MG63 (cell line): ENCODE measurements at regions not wholly inside any gene's neighbourhood (a gene's known extent, or its start where the extent isn't known, plus 50 kb on each side); places are given as distances from the start of the nearest gene placed in this dataset.

Experiments used
- DNase-seq: peaks from one replicate; pipeline ENCODE4 v3.0.0-alpha.2; 2020
- H3K27me3 ChIP-seq: fragments of 250-450 bp; sonication (Bioruptor Pico); 2 replicates; pipeline ENCODE4 v1.5.1; 2020; ENCODE audit warnings: mild to moderate bottlenecking, moderate library complexity
- H3K36me3 ChIP-seq: fragments of 250-450 bp; sonication (Bioruptor Pico); 2 replicates; pipeline ENCODE4 v1.5.1; 2020; ENCODE audit warnings: mild to moderate bottlenecking, moderate library complexity
- H3K4me3 ChIP-seq: fragments of 250-450 bp; sonication (Bioruptor Pico); 2 replicates; pipeline ENCODE4 v1.5.1; 2020; ENCODE audit warnings: mild to moderate bottlenecking, moderate library complexity
- H3K9me3 ChIP-seq: fragments of 250-450 bp; sonication (Bioruptor Pico); 2 replicates; pipeline ENCODE4 v1.5.1; 2020; ENCODE audit warnings: mild to moderate bottlenecking, moderate library complexity

DNA sequence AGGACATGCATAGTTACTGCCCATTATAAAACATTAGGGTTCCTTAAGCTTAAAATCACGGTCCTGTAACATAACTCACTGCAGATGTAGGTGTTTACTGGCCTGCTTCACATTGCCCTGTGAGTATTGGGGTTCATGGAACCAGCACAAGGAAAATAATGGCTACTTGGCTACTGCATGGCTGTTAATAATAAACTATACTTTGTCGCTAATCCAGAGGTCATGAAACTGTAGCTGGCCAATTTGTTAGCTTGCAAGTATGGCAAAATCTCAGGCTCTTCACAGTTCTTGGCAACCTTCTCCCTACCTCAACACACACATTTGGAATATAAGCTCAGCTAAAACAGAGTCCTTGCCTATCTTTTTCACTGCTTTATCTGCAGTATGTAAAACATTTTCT is 274.0 kb upstream of the NR5A2 start:
- Histone ChIP-seq H3K36me3 (no peaks in the 10 kb centered on the region), H3K9me3 (peaks cover 3% of the 10 kb centered on the region; the same call in 1 of the 2 replicates), H3K27me3 (no peaks in the 10 kb centered on the region), H3K4me3 (no peak overlapping the region)
- no peak for DNase-seq

DNA sequence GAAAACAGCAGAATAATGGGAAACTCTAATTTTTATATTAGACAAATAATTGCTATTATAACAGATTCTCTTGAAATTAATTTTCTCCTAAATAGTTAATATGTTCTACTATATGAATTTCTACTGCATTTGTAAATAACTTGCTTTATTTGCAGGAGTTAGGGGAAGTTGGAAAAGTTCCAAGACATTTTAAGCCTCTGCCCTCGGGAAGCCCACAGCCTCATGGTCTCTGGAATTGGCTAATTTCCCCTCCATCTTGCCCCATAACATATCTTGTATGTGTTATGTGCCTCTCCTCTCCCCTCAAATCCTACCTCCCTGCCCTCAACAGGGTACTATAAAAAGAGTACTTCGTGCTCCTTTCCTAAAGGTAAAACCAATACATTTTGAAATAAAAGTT is 271.4 kb upstream of the NR5A2 start:
- Histone ChIP-seq H3K9me3 (peaks cover 3% of the 10 kb centered on the region; the same call in 1 of the 2 replicates), H3K36me3 (no peaks in the 10 kb centered on the region), H3K27me3 (no peaks in the 10 kb centered on the region), H3K4me3 (no peak overlapping the region)
- no peak for DNase-seq

DNA sequence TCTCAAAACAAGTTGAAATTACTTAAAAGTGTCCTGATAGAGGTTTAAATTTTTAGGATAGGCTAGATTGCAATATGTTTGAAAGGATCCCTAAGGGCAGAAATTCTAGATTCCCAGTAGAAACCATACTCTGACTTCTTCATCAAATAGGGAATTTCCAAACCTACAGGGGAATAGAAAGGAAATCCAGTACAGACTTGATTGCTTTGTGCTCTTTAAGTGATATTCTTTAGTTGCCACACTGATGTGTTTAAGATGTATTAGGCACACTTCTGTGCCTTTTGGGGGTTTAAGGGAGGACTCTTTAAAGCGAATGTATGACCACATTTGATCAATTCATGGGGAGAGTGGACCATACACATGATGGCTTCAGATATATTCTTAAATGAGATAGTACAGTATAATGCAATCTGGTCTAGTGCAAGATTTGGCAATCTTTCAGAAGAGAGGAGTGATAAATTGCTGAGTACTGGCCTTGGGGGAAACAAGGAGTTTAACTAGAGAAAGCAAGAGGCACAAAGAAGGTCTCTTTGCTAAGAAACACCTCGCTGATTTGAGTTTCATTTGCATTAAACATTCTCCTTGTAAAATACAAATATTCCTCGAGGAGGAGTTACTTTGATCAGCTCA is 268.8 kb upstream of the NR5A2 start:
- Histone ChIP-seq H3K27me3 (no peaks in the 10 kb centered on the region), H3K36me3 (no peaks in the 10 kb centered on the region), H3K9me3 (peaks cover 4% of the 10 kb centered on the region; the same call in 1 of the 2 replicates), H3K4me3 (no peak overlapping the region)
- DNase-seq, result no peak

DNA sequence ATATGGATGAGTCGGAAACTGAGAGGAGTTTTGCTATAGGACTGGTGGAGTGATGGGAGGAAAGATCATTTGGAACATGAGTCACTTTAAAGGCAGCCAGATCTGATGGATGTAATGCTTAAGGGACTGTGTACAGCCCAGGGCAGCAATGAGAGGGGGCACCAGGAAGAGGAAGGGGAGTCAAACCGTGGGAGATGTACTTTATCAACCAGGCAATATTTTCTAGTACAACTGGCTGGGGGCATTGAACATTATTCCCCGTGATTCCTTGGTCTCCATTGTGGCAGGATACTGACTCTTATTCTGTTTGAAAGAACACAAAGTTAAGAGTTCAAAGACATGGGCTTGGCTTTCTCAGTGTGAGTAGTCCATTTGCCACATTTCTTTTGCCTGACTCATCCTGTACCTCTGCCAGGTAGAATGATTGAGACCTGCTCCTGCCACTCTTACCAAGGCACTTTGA is 268.2 kb upstream of the NR5A2 start:
- Histone ChIP-seq H3K27me3 (no peaks in the 10 kb centered on the region), H3K36me3 (no peaks in the 10 kb centered on the region), H3K9me3 (peaks cover 5% of the 10 kb centered on the region; the same call in 1 of the 2 replicates), H3K4me3 (no peak overlapping the region)
- peak; percentile 56 for DNase-seq

DNA sequence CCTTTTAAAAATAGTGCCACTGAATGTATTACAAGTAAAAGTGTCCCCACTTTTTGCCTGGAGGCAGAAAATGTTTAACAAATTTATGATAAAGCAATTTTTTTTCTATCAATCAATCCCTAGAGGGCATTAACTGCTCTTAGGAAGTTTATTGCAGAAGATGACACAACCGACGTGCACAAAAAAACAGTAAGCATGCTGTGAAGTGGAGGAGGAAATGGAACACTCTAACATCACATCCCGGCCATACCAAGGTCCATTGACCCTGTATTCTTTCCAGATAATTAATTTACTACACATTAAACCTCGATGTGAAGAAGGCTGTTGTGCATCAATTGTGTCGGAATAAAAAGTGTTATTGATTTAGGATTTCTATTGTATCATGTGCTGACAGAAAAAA is 264.9 kb upstream of the NR5A2 start:
- DNase-seq, result no peak
- Histone ChIP-seq H3K27me3 (no peaks in the 10 kb centered on the region), H3K9me3 (peaks cover 14% of the 10 kb centered on the region), H3K4me3 (no peak overlapping the region), H3K36me3 (no peaks in the 10 kb centered on the region)

DNA sequence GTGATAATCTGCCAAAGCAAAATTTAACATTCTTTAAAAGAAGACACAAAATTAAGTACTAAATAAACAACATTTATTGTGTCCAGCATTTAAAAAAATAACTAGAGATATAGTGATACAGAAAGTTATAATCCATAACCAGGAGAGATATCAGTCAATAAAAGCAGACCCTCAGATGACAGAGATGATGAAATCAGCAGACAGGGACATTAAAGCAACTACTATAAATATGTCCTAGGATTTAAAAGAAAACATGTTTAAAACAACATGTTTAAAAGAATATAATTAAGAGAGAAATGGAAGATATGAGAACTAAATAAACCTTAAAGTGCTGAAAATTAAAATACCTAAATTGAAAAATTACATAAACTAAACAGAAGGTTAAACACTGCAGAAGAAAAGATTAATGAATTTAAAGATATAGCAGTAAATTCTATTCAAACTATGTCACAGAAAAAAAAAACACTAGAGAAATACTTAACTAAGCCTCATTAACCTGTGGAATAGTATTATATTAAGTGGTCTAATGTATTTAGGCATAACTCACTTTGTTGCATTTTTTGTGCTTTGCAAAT is 261.2 kb upstream of the NR5A2 start:
- peaks cover 19% of the 10 kb centered on the region for H3K9me3 ChIP-seq
- H3K27me3 ChIP-seq, result no peaks in the 10 kb centered on the region
- no peaks in the 10 kb centered on the region for H3K36me3 ChIP-seq
- no peak for DNase-seq
- H3K4me3 ChIP-seq, result no peak overlapping the region

DNA sequence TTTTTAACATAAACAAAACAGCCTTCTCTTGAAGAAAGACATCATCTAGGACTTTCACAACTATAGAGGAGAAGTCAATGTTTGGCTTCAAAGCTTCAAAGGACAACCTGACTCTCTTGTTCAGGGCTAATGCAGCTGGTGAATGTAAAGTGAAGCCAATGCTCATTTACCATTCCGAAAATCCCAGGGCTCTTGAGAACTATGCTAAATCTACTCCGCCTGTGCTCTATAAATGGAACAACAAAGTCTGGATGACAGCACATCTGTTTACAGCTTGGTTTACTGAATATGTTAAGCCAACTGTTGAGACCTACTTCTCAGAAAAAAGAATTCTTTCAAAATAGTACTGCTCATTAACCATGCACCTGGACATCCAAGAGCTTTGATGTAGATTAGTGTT is 259.8 kb upstream of the NR5A2 start:
- Histone ChIP-seq H3K36me3 (no peaks in the 10 kb centered on the region), H3K27me3 (no peaks in the 10 kb centered on the region), H3K9me3 (peaks cover 19% of the 10 kb centered on the region), H3K4me3 (no peak overlapping the region)
- DNase-seq, result no peak

DNA sequence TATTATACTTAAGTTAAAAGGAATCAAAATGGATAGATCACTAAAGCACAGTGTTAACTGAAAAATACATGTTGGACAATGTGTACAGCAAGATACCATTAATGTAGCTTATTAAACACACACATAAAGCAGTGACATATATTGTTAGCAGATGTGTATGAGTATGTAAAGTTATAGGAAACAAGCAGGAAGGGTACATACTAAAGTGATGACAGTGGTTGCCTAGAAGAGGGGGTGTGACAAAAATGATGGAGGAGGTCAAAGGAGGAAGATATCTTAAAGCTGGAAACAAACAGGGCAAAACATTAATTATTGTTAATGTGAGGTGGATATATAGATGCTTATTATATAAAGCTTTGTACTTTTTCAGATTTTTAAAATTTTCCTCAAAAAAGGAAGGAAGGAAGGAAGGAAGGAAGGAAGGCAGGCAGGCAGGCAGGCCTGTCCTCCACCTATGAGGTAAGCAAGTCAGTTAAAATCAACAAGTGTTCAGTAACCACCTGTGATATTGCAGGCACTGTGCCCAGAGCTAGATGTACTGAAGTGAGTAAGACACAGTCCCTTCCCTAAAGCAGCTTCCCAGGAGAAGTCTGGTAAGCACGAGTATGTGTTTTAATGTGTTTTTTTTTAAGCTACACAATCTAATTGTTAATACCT is 252.9 kb upstream of the NR5A2 start:
- Histone ChIP-seq H3K4me3 (no peak overlapping the region), H3K27me3 (no peaks in the 10 kb centered on the region), H3K9me3 (no peaks in the 10 kb centered on the region), H3K36me3 (no peaks in the 10 kb centered on the region)
- peak; percentile 6 for DNase-seq

DNA sequence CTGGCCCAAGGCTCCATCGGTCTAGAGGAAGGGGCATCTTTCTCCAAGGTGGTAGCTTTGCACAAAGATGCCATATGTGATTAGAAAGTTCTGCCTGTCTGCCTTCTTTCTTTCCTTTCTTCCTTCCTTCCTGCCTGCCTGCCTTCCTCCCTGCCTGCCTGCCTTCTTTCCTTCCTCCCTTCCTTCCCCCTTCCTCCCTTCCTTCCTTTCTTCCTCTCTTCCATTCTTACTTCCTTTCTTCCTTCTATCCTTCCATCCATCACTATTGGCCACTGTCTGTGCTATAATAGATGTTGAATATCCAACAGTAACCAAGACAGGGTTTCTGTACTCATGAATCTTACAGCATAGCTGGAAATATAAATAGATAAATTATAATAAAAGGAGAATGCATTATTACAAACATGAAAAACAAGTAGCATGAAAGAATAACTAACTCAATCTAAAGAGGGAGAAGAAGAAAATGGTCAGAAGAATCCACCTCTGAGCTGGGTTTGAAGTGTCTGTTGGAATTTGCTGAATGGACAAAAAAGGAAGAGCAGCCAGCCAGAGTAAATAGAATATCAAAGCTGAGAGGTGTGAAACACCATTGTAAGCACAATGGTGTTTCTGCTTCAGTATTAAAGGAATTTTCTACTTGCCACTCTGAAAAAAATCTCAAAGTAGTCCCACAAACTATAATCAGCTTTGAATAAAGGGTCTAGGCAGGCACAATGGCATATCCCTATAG is 250.6 kb upstream of the NR5A2 start:
- Histone ChIP-seq H3K4me3 (no peak overlapping the region), H3K36me3 (no peaks in the 10 kb centered on the region), H3K27me3 (no peaks in the 10 kb centered on the region), H3K9me3 (no peaks in the 10 kb centered on the region)
- no peak for DNase-seq

DNA sequence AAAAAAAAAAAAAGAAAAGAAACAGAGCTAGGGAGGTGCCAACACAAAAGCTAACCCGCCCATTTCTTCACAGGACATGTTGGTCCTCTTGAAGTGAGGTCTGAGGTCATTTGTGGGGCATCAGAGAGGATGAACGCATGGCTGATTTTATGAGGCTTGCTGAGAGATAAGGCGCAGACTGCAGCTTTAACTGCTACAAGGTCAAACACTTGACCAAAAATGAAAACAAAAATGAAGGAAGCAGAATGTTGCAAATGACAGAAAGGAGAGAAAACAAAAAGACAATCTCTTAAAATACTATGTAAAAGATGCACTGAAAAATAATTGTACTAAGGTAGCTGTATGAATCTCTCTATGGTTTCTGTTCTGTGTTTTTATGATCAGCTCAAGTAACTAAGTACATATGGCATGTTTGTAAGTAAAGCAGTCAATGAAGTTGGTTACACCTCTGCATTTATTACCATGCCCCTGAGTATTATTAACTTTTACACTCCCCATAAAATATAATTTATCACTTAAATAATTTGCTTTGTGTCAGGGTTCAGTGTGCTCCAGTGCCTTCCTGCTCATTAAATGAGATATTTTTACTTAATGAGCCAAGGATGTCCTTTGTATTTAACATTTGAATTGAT is 249.1 kb upstream of the NR5A2 start:
- Histone ChIP-seq H3K9me3 (no peaks in the 10 kb centered on the region), H3K27me3 (no peaks in the 10 kb centered on the region), H3K4me3 (no peak overlapping the region), H3K36me3 (no peaks in the 10 kb centered on the region)
- DNase-seq, result peak; percentile 16

DNA sequence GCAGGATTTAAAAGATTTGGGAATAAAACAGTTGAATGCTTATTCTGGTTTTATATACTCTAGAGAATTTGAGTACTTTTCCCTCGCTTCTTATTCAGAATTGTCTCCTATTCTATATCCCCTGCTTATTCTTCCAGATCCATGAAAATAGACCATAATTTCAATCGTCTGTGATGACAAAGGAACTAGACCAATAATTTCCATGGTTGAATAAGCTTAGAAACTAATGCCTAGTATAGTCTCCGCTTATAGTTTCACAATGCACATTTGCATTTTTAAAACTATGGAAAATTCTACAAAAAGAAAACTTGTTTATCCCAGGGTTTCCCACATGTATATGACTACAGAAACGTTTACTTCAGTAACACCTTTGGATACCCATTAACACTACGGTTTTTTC is 247.4 kb upstream of the NR5A2 start:
- H3K27me3 ChIP-seq, result no peaks in the 10 kb centered on the region
- no peaks in the 10 kb centered on the region for H3K9me3 ChIP-seq
- no peak overlapping the region for H3K4me3 ChIP-seq
- H3K36me3 ChIP-seq, result no peaks in the 10 kb centered on the region
- no peak for DNase-seq

DNA sequence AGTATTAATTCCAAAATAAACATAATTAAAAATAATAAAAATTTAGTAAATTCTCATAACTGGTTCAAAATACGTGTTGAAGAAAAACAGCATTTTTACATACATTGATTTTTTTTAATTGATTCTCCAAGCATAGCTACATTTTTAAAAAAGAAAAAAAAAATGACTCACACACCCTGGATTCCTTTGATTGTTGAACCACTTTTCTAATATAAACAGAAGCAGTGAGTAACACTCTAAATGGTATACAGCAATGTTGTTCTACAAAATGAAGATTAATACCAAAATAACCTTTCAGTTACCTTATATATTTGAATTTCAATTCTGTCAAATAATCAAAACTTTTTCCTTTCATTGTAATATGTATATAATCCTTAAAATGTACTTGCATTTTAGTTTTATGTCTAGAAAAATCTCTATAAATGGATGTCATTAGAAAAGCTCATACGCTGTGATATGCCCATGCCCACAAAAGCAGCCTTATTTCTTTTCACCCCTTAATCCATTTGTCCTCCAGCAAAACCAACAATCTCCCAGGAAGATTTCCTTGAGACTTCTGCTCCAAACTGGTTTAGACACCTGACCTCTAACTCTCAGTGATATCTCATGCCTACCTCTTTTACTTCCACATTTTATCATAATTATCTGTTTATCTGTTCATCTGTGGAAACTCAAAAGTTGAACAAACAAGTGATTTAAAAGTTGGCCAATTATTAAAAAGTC is 246.4 kb upstream of the NR5A2 start:
- no peaks in the 10 kb centered on the region for H3K36me3 ChIP-seq
- H3K9me3 ChIP-seq, result no peaks in the 10 kb centered on the region
- H3K4me3 ChIP-seq, result no peak overlapping the region
- no peak for DNase-seq
- no peaks in the 10 kb centered on the region for H3K27me3 ChIP-seq

DNA sequence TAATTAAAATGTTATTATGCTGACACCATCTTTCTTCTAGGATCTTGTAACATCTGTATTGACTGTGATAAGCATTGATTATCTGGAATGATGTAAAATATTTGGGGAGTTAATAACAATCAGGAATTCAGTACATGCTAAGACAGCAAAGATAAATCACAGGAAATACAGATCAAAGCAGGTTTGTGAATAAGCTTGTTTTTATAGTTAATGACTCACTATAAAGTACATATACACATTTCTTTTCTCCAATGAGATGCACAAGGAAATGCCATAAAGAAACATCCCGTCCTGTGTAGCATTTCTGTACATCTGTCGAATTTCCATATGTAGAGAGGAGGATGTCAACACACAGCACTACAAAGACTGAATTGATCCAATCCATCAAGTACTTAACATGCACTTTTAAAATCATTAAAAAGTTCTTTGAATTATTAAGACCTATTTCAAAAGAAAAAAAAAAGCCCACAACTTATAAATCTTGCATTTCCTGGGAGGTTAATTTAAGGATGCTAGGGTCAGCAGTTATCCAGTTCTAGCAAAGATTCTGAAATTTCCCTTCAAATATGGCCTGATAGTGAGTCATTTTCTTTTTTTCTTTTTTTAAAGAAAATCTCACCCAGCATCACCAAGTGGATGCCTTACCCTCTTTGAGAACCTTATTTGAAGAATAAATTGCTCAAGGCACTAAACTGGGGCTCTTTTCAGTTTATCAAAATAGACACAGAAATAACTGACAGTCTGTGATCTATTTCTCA is 243.2 kb upstream of the NR5A2 start:
- no peak for DNase-seq
- Histone ChIP-seq H3K27me3 (no peaks in the 10 kb centered on the region), H3K36me3 (no peaks in the 10 kb centered on the region), H3K4me3 (no peak overlapping the region), H3K9me3 (no peaks in the 10 kb centered on the region)

DNA sequence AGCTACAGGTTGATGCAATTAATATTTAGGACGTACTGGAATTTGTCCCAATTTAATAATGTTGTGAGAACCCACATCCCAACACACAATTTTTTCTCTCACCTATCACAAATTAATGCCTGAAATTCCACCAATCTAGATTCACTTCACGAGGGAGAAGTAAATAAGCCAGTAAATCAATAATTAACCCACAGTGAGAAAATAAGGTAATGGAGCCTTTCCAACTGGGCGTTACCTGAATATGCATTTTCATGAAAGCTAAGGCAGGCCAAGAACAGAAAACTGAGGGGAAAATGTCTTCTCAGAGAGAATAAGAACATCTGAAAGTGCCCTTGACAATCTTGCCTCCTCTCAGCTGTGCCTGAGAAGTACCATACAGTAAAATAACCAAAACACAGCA is 240.8 kb upstream of the NR5A2 start:
- H3K27me3 ChIP-seq, result no peaks in the 10 kb centered on the region
- DNase-seq, result no peak
- H3K9me3 ChIP-seq, result no peaks in the 10 kb centered on the region
- H3K36me3 ChIP-seq, result no peaks in the 10 kb centered on the region
- H3K4me3 ChIP-seq, result no peak overlapping the region

DNA sequence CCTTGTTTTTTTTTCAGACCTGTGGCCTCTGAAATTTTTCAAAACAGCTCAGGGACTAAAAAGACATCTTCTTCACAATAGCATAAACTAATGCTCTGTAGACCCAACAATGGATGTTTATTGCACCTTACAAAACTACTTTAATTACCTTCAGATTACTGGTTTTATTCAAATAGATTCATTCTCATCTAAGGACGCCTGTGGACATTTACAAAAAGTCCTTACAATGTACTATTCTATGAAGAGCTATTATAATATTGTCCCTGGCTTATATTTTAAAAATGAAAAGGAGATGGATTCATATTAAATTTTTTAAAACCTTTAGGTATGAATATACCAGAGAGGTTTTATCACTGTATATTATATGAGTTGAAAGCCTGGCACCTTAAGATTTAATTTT is 238.4 kb upstream of the NR5A2 start:
- DNase-seq, result no peak

DNA sequence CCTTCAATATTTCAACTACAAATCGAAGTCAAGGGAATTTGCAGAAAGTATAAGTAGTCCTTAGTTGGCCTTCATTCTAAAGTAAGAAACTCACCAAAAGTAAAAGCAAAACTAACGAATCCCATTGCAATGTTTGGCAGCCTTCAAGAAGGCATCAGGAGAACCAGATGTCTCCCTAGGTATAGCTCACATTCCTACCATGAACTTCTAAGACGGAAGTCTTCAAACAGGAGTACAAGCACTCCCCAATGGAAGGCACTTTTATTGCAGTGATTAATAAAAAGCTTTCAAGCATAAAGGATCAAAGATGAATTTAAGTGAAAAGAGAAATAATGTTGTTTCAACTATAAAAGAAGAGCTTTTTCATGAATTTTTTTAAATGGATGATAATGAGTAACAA is 236.0 kb upstream of the NR5A2 start:
- DNase-seq, result no peak
- Histone ChIP-seq H3K27me3 (no peaks in the 10 kb centered on the region), H3K36me3 (no peaks in the 10 kb centered on the region), H3K9me3 (no peaks in the 10 kb centered on the region), H3K4me3 (no peak overlapping the region)

More for the DNA sequence above, 238.4 kb upstream of the NR5A2 start:
- no peak overlapping the region for H3K4me3 ChIP-seq
- H3K36me3 ChIP-seq, result no peaks in the 10 kb centered on the region
- no peaks in the 10 kb centered on the region for H3K27me3 ChIP-seq
- no peaks in the 10 kb centered on the region for H3K9me3 ChIP-seq
